H1 (cell line): ENCODE measurements at regions not wholly inside any gene's neighbourhood (a gene's known extent, or its start where the extent isn't known, plus 50 kb on each side); places are given as distances from the start of the nearest gene placed in this dataset.

Source experiments
- NRF1 ChIP-seq: IDR thresholded peaks from 2 replicates; pipeline ENCODE4 v1.6.1; 2011; ENCODE audit warnings: mild to moderate bottlenecking, low read depth, low read length, improper control_type of control experiment
- POLR2AphosphoS5 ChIP-seq: IDR thresholded peaks from 2 replicates; pipeline ENCODE4 v1.6.1; 2011; ENCODE audit warnings: low read depth, low read length
- POU5F1 ChIP-seq: IDR thresholded peaks from 2 replicates; pipeline ENCODE4 v1.6.1; 2011; ENCODE audit warnings: low read depth, mild to moderate bottlenecking, low read length, moderate library complexity
- RNF2 ChIP-seq: fragments of 200-900, 300-1000 bp; sonication (generic); IDR thresholded peaks from 2 replicates; pipeline ENCODE4 v1.7.1; 2016; ENCODE audit warnings: borderline replicate concordance, low read depth, mild to moderate bottlenecking, antibody characterized with exemption, low read length; ENCODE audit not compliant: poor library complexity, severe bottlenecking; ENCODE audit errors: missing control alignments
- SIRT6 ChIP-seq: IDR thresholded peaks from one replicate; pipeline ENCODE4 v1.7.1; 2012; ENCODE audit warnings: low read length, inconsistent platforms
- TF ChIP-seq, protein P1 (sequence below): fragments of 300-600 bp; sonication (generic); IDR thresholded peaks from 2 replicates; pipeline ENCODE4 v1.7.1; 2012; ENCODE audit warnings: low read length, moderate library complexity, mild to moderate bottlenecking, inconsistent platforms; ENCODE audit not compliant: insufficient replicate concordance
- TF ChIP-seq, protein P2 (sequence below): IDR thresholded peaks from 2 replicates; pipeline ENCODE4 v1.6.1; 2012; ENCODE audit warnings: inconsistent platforms

DNA sequence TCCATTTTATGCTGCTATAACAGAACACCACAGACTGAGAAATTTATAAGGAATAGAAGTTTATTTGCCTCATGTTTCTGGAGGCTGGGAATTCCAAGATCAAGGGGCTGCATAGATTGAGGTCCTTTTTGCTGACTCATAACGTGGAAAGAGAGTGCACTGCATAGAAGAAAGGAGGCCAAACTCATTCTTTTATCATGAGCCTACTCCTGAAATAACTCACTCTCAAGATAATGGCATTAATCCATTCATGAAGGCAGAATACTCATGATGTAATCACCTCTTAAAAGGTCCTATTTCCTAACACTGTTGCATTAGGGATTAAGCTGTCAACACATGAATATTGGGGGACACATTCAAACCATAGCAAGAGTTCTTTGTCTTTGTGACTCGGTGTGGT lies 60.0 kb upstream of the FBXO33 start (continued):
- TF ChIP-seq, protein P1, sequence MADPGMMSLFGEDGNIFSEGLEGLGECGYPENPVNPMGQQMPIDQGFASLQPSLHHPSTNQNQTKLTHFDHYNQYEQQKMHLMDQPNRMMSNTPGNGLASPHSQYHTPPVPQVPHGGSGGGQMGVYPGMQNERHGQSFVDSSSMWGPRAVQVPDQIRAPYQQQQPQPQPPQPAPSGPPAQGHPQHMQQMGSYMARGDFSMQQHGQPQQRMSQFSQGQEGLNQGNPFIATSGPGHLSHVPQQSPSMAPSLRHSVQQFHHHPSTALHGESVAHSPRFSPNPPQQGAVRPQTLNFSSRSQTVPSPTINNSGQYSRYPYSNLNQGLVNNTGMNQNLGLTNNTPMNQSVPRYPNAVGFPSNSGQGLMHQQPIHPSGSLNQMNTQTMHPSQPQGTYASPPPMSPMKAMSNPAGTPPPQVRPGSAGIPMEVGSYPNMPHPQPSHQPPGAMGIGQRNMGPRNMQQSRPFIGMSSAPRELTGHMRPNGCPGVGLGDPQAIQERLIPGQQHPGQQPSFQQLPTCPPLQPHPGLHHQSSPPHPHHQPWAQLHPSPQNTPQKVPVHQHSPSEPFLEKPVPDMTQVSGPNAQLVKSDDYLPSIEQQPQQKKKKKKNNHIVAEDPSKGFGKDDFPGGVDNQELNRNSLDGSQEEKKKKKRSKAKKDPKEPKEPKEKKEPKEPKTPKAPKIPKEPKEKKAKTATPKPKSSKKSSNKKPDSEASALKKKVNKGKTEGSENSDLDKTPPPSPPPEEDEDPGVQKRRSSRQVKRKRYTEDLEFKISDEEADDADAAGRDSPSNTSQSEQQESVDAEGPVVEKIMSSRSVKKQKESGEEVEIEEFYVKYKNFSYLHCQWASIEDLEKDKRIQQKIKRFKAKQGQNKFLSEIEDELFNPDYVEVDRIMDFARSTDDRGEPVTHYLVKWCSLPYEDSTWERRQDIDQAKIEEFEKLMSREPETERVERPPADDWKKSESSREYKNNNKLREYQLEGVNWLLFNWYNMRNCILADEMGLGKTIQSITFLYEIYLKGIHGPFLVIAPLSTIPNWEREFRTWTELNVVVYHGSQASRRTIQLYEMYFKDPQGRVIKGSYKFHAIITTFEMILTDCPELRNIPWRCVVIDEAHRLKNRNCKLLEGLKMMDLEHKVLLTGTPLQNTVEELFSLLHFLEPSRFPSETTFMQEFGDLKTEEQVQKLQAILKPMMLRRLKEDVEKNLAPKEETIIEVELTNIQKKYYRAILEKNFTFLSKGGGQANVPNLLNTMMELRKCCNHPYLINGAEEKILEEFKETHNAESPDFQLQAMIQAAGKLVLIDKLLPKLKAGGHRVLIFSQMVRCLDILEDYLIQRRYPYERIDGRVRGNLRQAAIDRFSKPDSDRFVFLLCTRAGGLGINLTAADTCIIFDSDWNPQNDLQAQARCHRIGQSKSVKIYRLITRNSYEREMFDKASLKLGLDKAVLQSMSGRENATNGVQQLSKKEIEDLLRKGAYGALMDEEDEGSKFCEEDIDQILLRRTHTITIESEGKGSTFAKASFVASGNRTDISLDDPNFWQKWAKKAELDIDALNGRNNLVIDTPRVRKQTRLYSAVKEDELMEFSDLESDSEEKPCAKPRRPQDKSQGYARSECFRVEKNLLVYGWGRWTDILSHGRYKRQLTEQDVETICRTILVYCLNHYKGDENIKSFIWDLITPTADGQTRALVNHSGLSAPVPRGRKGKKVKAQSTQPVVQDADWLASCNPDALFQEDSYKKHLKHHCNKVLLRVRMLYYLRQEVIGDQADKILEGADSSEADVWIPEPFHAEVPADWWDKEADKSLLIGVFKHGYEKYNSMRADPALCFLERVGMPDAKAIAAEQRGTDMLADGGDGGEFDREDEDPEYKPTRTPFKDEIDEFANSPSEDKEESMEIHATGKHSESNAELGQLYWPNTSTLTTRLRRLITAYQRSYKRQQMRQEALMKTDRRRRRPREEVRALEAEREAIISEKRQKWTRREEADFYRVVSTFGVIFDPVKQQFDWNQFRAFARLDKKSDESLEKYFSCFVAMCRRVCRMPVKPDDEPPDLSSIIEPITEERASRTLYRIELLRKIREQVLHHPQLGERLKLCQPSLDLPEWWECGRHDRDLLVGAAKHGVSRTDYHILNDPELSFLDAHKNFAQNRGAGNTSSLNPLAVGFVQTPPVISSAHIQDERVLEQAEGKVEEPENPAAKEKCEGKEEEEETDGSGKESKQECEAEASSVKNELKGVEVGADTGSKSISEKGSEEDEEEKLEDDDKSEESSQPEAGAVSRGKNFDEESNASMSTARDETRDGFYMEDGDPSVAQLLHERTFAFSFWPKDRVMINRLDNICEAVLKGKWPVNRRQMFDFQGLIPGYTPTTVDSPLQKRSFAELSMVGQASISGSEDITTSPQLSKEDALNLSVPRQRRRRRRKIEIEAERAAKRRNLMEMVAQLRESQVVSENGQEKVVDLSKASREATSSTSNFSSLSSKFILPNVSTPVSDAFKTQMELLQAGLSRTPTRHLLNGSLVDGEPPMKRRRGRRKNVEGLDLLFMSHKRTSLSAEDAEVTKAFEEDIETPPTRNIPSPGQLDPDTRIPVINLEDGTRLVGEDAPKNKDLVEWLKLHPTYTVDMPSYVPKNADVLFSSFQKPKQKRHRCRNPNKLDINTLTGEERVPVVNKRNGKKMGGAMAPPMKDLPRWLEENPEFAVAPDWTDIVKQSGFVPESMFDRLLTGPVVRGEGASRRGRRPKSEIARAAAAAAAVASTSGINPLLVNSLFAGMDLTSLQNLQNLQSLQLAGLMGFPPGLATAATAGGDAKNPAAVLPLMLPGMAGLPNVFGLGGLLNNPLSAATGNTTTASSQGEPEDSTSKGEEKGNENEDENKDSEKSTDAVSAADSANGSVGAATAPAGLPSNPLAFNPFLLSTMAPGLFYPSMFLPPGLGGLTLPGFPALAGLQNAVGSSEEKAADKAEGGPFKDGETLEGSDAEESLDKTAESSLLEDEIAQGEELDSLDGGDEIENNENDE, result no peak
- TF ChIP-seq POU5F1 (no peak), RNF2 (no peak), NRF1 (no peak), SIRT6 (no peak), POLR2AphosphoS5 (no peak)
- TF ChIP-seq, protein P2, sequence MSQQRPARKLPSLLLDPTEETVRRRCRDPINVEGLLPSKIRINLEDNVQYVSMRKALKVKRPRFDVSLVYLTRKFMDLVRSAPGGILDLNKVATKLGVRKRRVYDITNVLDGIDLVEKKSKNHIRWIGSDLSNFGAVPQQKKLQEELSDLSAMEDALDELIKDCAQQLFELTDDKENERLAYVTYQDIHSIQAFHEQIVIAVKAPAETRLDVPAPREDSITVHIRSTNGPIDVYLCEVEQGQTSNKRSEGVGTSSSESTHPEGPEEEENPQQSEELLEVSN, result no peak
